CD4-positive, alpha-beta T cell treated with Interferon gamma for 1 hour (primary cell): ENCODE measurements at regions not wholly inside any gene's neighbourhood (a gene's known extent, or its start where the extent isn't known, plus 50 kb on each side); places are given as distances from the start of the nearest gene placed in this dataset.
"Not testable (repeated sequence)": the region's sequence is repeated elsewhere in the genome, so short reads cannot be mapped to it uniquely, and the experiment has no call there.

ENCODE experiments used
- DNase-seq: peaks from one replicate; pipeline ENCODE4 v3.0.0-alpha.2; 2020

- no peak for DNase-seq
Measured at GRCh38 chr7:79709574-79710409, 256.3 kb upstream of the MAGI2 start.

GRCh38 chr7:79702116-79702515, 248.6 kb upstream of the MAGI2 start:
- DNase-seq, result no peak

- DNase-seq, result no peak
Measured at GRCh38 chr7:79692015-79692414, 238.5 kb upstream of the MAGI2 start.

- no peak for DNase-seq
Measured at GRCh38 chr7:79691074-79691473, 237.6 kb upstream of the MAGI2 start.

- no peak for DNase-seq
Measured at GRCh38 chr7:79684384-79684783, 230.9 kb upstream of the MAGI2 start.

- DNase-seq, result no peak
Measured at GRCh38 chr7:79683916-79684315, 230.4 kb upstream of the MAGI2 start.

- DNase-seq, result no peak
Measured at GRCh38 chr7:79683185-79683890, 229.9 kb upstream of the MAGI2 start.

- no peak for DNase-seq
Measured at GRCh38 chr7:79681454-79681853, 228.0 kb upstream of the MAGI2 start.

- DNase-seq, result no peak
Measured at GRCh38 chr7:79673969-79674368, 220.5 kb upstream of the MAGI2 start.

GRCh38 chr7:79673421-79673820, 220.0 kb upstream of the MAGI2 start:
- no peak for DNase-seq

GRCh38 chr7:79668292-79668691, 214.8 kb upstream of the MAGI2 start:
- no peak for DNase-seq

- no peak for DNase-seq
Measured at GRCh38 chr7:79666472-79666871, 213.0 kb upstream of the MAGI2 start.

- no peak for DNase-seq
Measured at GRCh38 chr7:79664884-79665676, 211.6 kb upstream of the MAGI2 start.

- DNase-seq, result no peak
Measured at GRCh38 chr7:79658304-79658703, 204.8 kb upstream of the MAGI2 start.

GRCh38 chr7:79653136-79653631, 199.7 kb upstream of the MAGI2 start:
- no peak for DNase-seq

GRCh38 chr7:79652619-79653018, 199.2 kb upstream of the MAGI2 start:
- DNase-seq, result no peak

- DNase-seq, result no peak
Measured at GRCh38 chr7:79647711-79648110, 194.2 kb upstream of the MAGI2 start.

- no peak for DNase-seq
Measured at GRCh38 chr7:79646278-79646677, 192.8 kb upstream of the MAGI2 start.

GRCh38 chr7:79636849-79637248, 183.4 kb upstream of the MAGI2 start:
- DNase-seq, result no peak

GRCh38 chr7:79625921-79626320, 172.5 kb upstream of the MAGI2 start:
- DNase-seq, result not testable (repeated sequence)

- no peak for DNase-seq
Measured at GRCh38 chr7:79624336-79624735, 170.9 kb upstream of the MAGI2 start.

GRCh38 chr7:79622781-79623180, 169.3 kb upstream of the MAGI2 start:
- DNase-seq, result no peak

GRCh38 chr7:79620291-79620690, 166.8 kb upstream of the MAGI2 start:
- no peak for DNase-seq
